SIG-M5 treated with dmso at 0.1 percent for 504 hours (cell line): ENCODE measurements at regions not wholly inside any gene's neighbourhood (a gene's known extent, or its start where the extent isn't known, plus 50 kb on each side); places are given as distances from the start of the nearest gene placed in this dataset.

Source experiments
- DNase-seq: peaks from one replicate; lab custom pipeline; 2025; ENCODE audit not compliant: unreplicated experiment; lab: John Stamatoyannopoulos, UW

DNA sequence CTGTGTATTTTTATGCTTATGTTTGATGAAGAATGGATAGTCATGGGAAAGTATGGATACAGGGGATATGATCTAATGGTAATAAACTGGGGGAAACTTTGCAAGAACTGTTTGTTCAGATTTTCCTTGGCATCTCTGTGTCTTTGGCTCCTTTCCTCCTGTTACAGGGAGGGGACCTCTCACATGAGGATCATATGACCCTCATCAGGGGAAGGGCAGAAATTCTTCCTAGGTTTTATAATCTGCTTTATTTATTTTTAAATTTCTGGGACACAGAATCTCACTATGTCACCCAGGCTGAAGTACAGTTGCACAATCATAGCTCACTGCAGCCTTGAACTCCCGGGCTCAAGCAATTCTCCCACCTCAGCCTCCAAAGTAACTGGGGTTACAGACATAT lies 526.5 kb downstream of the CCER1 start:
- no peak for DNase-seq

DNA sequence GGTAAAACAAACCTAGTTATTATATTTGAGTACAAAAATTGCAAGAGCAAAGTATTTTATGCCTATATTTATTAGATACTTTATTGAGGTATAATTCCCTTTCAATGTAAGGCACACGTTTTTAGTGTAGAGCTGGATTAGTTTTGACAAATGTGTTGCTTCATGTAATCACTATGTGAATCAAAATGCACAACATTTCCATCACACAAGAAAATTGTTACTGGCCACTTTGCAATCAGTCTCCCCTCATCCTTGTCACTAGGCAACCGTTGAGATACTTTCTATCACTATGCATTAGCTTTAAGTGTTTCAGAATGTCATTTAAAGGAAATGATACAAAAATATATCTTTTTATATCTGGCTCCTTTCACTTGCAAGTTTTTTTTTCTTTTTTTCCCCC lies 531.0 kb downstream of the CCER1 start:
- DNase-seq = no peak

DNA sequence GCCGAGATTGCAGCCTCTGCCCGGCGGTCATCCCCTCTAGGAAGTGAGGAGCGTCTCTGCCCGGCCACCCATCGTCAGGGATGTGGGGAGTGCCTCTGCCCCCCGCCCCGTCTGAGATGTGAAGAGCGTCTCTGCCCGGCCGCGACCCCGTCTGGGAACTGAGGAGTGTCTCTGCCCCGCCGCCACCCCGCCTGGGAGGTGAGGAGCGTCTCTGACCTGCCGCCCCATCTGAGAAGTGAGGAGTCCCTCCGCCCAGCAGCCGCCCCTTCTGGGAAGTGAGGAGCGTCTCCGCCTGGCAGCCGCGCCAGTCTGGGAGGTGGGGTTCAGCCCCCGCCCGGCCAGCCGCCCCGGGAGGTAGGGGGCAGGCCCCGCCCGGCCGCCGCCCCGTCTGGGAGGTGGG lies 544.0 kb downstream of the CCER1 start:
- no peak for DNase-seq

DNA sequence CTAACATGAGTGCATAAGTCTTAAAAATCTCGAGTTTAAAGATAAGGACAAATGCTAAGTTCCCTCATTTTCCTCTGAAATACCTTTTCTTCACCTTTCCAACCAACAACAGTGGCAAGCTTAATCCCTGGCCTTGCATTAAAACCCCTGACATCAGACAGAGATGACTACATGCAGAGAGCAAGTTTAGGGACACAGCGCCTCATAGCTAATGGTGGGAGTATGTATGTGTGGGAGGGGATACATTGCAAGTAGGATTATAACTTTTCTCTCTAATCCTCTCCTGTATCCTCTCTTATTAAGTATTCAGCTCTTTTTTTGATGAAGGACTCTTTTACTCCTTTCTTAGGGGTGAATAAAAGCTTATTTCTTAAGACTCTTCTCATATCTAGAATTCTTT lies 547.1 kb downstream of the CCER1 start:
- DNase-seq = no peak

DNA sequence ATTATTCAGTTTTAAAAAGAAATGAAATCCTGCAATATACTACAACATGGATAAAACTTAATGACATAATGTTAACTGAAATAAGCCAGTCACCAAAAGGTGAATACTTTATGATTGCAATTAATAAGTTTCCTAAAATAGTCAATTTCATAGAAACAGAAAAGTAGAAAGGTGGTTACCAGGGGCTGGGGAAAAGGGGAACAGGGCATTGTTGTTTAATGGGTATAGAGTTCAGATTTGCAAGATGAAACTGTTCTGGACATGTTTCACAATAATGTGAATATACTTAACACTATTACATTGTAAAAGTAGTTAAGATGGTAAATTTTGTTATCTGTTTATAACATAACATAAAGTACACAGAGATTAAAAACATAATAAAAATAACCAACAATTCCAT lies 550.9 kb downstream of the CCER1 start:
- DNase-seq = no peak

DNA sequence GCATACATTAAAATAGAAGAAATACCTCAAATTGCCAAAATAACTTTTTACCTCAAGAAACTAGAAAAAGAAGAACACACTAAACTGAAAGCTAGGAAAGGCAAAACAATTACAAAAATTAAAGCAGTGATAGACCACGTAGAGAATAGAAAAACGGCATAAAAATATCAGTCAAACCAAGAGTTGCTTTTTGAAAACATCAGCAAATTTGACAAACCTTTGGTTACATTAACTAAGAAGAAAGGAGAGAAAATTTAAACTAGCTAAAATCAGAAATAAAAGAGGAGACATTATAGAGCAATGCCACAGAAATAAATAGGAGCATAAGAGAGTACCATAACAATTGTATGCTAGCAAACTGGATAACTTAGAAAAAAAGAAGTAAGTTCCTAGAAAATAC lies 553.8 kb downstream of the CCER1 start:
- DNase-seq = no peak

DNA sequence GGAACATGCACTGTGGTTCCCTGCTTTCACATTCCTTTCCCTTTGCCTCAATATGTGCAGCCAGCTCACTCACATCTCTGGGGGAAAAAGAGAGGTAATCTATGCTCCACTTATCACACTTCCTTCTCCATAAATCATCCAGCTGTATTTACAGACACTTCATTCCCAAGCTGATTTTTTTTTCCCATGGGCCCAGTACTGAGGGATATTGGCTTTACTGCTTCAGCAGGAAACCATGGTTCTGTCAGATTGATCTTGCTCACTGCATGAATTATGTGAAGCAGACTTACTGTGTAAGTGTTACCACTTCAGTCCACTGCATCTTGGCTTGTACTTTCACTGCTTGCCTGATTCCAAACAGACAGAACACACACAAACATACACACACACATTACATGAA lies 555.6 kb downstream of the CCER1 start:
- no peak for DNase-seq

DNA sequence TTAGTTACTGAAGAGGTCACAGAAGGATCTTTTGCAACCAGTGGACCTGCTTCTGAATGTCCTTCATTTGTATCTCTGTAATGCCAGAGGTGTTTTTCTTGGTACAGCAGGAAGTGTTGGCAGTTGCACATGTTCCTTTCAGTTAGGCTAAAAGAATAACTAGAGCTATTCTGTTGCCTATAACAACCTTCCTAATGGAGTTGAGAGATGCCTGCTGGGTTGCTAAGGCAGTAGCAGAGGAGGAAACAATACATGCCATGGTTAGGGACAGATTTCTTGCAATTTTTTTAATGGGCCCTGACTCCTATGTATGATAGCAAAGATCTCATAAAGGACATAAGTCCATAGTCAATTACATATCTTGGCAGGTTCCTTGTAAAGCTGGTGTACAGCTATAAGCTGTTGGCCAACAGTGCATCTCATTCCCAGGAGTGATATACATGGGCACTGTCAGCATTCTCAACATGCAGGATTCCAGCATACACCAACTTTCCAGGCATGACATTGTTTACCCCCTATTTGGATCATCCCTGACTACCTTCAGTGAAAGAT lies 556.6 kb downstream of the CCER1 start:
- DNase-seq = no peak

DNA sequence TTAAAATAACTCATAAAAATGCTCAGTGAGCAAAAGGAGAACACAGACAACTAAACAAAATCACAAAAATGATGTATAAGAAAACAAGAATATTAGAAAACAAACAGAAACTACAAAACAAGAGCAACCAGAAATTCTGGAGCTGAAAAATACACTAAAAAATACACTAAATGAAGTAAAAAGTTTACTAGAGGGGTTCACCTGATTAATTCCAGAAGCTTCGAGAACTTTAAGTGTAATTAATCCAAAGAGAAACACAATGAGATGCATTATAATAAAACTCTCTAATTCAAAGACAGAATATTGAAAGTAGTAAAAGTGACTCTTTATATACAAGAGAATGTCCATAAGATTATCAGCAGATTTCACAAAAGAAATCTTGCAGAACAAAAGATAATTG lies 558.4 kb downstream of the CCER1 start:
- no peak for DNase-seq

DNA sequence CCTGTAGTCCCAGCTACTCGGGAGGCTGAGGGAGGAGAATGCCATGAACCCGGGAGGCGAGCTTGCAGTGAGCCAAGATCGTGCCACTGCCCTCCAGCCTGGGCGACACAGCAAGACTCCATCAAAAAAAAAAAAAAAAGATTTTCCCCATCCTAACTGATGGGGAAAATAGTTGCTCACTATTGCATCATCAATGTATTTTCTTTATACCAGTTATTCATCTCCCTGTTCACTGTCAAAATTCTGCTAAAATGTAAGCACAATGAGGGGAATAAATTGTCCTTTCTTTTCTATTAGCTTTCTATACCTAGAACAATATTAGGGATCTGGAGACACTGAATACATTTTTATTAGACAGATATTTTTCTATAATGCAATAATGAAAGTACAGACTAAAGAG lies 561.3 kb downstream of the CCER1 start:
- DNase-seq = no peak

DNA sequence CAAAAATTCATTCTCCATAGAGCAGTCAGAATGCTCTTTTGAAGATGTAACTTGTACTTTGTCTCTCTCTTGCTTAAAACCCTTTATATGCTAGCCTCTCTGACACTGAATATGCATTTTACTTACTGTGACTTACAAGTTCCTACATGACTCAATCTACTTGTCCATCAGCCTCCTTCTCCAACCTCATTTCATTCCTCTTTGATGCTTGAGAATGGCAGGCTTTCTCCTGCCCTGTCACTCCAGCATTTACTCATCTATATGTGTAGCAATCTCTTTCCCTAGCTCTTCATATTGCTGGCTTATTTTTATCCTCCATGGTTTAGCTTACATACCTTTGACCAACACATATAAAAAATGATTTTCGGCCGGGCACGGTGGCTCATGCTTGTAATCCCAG lies 561.9 kb downstream of the CCER1 start:
- DNase-seq = no peak

DNA sequence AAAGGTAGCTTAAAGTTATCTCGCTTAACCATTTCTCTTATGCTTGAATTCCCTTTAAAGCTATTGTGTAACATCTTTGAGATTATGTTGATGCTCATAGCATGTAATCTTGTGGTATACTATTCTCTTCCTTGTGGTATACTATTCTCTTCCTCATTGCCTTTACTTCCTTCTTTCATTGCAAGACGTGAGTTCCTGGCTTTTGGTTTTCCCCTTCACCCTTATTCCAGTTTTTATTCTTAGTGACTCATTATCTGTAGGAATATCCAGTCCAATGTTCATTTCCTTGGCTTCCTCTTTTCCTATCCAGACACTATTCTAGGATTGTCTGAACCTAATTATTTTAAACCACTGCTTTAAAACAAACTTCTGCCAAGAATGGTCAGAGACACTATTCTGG lies 564.0 kb downstream of the CCER1 start:
- DNase-seq = peak; percentile 51

DNA sequence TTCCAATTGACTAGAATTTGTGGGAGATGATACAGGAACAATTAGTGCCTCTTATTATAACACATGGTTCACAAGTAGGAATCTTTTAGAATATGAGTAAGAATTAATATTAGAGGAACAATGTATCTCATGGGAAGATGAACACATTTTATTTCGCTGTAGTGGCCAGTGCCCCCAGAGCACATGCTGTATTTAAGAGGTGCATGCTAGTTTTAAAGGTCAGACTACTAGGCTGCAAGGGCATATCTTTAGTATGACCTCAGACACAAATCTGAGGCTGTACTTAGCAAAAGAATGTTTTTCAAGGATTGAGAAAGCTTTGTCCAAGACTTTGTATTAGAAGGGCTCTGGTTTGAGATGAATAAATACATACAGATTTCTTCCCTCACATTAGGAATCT lies 586.9 kb downstream of the CCER1 start:
- DNase-seq = no peak

DNA sequence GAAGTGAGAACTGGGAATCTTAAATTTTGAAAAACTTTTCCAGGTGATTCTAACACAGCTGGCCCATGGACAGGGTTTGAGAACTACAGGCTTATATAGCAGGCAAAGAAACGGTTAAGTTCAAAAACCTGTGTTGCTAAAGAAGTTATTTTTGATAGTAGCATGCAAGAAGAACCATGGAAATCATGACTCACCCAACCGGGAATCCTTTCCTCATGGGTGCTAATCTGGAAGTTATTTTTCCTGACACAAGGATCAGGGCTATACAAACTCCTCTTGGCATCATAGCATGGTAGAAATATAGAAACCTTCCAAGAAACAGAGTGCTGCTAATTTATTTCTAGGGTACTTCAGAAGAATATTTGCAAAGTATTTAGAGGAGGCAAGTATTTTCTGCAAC lies 588.7 kb downstream of the CCER1 start:
- DNase-seq = no peak

DNA sequence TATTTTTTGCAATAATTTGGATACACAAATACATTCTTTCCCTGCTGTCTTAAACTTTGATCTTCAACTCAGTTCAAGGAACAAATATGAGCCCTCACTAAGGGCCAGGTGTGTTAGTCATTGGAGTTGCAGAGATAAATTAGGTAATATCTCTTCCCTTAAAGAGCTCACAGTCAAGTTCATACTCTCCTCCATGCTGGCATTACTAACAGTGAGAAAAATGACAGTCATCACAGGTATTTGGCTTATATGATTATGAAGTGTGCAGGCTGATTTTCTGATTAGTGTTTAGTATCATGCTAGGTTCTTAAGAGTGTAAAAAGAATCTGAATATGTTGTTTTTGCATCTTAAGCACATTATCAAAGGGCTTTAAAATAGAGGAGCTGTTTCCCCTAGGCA lies 594.7 kb downstream of the CCER1 start:
- DNase-seq = no peak

DNA sequence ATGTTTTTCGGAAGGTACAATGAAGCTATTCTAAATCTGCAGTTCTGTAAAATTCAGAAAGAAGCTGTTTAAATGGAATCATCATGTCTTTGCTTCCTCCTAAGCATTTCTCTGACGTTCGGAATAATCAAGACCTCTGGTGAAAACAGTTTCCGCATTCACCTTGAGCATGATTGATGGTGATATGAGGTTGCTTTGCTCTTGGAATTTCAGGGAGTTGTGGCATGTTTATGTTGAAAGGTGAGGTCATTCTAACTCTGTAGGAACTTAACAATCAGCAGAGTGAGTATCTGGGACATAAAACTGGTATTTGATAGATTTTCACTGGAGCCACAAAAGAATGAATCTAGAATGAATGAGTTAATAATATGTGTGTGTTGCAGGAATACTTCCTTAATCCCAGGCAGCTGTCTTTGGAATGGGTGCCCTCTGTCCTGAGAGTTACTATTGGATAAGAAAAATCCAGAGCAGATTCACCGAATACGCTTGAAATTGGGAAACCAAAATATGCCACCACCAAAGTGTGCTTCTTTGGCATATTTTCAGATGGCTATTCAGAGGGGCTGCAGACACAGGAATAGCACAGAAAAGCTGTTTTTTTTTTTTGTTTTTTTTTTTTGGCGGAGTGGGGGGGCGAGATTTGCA lies 599.1 kb downstream of the CCER1 start:
- DNase-seq = no peak

DNA sequence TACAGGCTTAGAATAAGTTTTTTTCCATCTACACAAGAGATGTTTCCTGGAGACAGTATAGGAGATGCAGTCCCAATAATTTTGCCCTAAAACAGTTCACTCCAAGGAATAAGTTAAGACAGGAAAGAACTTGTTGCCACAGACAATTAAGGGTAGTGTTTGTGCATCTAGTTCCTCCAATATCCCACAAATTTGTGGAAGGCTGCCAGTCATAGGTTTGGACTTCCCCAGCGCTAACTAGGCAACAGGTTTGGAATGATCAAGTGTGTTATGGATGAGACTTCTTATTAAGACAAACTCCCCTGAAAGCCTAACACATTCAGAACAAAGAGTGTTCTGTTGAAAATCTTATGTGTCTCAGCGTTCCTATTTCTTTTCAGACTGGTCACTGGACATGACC lies 611.0 kb downstream of the CCER1 start:
- no peak for DNase-seq

DNA sequence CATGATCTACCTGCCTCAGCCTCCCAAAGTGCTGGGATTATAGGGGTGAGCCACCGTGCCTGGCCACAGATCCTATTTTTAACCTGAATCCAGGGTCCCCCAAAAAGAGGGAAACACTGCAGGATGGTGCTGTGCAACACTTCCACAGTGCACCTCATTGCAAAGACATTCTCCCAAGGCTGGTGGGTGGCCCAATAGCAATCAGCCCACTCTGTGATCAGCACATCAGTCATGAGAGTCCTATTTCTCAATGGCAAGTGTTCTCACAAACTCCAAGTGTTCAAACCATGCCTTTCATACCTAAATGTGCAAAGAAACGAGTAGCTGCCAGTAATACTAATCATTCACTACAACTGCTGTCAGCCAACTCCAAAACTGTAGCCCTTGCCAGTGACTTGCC lies 612.9 kb downstream of the CCER1 start:
- DNase-seq = no peak

DNA sequence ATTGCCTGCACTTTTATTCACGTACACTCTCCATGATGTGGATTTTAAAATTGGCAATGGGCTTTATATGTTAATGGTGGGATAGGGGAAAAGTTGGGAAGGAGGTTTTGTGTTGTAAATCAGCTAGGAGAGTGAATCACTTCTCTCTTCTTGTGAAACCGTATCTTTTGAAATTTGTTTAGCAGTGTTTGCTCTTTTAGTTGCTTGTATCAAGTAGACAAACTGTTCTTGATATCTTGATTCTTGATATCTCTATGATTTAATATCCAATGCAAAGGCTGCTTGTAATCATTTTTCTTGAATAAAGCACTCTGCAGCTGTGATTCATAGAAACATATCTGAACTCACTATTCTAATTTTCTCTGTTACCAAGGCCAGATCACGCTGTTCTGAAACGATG lies 615.1 kb downstream of the CCER1 start:
- DNase-seq = no peak

DNA sequence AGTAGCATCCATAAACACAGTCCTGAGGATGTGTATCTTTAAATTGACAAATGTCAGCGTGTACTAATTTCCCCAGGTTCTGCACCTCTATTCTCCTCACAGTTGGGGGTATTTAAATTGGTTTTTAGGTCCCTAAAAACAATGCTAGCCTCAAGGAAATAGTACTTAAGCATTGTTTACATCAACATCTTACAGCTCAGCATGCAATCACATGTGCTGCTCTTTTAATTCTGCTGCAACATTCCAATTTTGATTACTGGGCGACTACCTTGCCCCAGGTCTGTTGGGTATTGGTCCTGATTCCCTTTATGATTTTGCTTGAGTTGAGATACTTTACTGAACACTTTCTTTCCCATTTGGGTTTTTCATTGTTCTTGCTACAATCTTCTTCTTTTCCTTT lies 616.6 kb downstream of the CCER1 start:
- DNase-seq = no peak

DNA sequence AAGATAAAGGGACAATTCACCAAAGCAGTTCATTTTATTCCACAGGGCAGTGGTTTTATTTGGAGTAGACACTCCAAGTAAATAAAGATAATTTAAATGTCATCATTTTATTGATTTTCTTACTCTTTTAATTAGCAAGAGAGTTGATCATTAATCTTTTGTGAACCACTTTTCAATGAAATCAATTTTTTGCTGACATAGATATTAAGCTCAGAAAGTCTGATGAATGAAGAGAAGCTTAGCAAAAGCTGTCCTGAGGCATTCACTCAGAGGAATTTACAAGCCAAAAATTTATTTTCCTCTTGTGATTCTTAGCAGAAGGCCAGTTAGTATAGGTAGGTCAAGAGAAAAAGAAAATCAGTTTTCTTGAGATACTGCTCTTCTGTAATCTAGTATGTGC lies 618.0 kb downstream of the CCER1 start:
- no peak for DNase-seq

DNA sequence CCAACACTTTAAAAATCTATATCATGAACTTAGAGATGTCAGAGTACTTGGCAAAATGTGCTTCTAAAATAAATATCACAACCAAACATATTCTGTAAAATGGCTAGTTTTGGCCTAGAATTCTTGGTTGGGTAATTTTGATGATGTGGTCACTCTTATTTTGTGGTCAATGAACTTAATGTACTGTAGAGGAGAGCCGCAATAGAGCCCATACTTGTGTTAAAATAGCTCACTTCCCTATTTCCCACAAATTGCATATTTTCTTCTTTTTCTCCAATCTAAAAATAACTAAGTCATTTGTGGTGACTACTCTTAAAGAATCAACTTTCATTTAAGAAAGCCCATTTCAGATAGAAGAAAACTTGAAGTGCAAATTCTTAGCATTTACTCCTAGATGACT lies 619.4 kb downstream of the CCER1 start:
- DNase-seq = peak; percentile 1

DNA sequence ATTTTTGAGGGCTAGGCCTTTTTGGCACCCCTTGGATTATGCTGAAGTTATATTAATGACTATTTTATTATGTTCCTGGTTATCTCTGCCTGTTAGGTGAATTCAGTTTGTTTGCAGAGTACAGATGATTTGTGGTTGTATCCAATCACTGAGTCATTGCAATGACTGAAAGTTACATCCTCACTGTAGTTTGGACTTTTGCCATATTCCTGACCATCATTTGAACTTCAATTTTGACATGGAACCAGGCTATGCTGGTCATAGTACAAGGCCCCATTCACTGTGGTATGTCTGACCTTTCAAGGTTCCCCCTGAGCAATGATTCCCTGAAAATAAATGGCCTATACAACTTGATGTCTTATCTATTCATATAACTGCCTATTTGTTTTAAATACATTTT lies 621.0 kb downstream of the CCER1 start:
- DNase-seq = no peak

DNA sequence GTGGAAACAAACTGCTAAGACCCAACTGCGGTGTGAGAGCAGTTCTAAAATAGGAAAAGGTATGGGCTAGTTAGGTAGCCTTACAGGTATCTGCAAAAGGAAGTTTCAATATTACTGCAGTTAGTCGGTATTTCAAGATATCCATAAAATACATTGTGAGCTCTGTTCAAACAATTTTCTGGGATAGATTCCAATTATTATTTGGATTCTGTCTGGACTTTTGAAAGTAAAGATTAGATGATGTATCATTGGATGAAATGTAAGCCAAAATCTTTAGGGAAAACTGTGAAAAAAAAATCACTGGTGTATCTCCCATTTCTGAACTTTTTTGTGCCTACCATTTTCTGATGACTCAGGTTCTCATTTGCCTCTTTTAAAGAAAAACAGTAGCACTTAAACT lies 621.6 kb downstream of the CCER1 start:
- no peak for DNase-seq
